HG03378 (cell line): ENCODE measurements at regions not wholly inside any gene's neighbourhood (a gene's known extent, or its start where the extent isn't known, plus 50 kb on each side); places are given as distances from the start of the nearest gene placed in this dataset.

Experiments
- ATAC-seq: cut with Tn5 transposase; IDR thresholded peaks from one replicate; pipeline ENCODE4 v1.9.1; 2021; ENCODE audit warnings: mild to moderate bottlenecking, moderate library complexity; ENCODE audit not compliant: unreplicated experiment

DNA sequence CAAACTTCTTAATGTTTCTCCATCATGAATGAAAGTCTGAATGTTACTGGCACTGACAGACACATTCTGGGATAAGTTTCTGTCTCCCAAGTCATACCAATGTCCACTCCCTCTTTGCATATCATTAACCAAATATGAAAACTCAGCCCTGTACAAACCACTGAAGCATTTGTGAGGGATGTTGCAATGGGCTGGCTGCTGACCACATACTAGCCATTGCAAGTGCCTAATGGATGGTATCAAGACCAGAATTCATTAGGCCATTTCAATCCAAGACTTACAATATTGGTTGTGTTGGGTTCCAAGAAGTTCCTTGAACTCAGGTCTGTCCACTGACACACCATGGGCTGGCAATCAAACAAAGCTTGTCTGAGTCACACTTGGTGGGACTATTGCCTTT lies 73.8 kb downstream of the CBLN2 start:
- ATAC-seq, result no peak

DNA sequence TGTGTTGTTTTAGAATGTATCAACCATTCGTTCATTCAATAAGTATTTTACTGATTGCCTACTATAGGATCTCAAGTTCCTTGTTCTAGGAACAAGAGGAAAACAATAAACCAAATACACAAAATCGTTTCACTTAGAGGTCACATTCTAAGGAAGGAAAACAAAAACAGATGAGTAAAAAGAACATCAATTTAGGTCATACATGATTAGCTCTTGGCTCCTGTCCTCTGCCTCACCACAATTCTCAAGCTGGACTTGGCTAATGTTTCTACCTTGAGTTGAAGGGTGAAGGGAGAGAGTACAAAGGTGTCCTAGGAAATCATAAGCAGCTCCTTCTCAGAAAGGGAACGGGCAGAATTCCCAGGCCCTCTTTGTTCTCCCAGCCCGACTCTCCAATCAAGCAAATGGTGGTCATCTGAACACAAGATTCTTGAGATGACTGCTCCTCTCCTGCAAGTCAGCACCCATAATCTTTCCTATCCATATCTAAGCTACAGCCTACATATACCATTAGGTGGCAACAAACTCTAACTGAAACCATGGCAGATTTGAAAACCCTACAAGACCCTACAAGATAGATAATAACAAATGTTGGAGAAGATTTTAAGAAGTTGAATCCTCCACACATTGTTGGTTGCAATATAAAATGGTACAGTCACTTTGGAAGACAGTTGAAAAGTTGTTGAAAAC lies 76.0 kb downstream of the CBLN2 start:
- ATAC-seq, result no peak

DNA sequence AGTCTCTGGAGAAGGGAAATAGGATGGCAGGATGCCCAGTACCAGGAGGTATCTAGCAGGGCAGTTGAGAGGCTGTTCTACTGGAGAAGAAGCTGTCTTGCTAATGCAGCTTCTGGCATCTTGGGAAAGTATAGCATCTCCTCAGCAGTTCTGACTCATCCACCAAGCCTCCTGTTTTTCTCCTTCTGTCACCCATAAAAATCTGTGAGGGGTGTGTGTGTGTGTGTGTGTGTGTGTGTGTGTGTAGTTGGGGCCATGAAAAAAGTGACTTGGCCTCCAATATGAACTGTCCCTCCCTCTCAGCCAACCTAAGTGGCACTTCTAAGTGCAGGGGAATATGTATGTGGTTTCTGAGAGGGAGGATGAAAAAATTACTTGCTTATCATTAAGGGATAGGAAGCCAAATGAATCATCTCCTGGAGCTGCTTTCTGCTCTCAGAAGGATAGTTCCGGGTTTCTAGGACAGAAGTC lies 83.9 kb downstream of the CBLN2 start:
- no peak for ATAC-seq

GRCh38 chr18:72458271-72458670 lies 85.9 kb downstream of the CBLN2 start:
- ATAC-seq, result no peak

DNA sequence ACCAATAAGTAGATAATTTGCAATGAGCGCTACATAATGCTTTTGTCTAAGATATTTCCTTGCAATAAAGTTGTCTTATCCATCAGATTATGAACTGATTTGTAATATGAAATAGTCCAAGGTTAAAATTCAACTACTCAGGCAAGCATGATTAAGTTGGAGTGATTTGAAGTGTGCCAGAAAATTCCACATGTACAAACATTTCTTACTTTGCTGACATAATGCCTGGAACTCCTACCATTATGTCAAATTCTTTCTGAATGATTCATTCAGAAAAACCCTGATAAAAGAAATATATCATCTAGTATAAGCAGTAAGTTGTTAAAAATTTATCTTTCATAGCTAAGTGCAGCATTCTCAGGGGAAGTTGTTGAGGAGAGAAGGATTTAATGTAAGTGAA lies 87.3 kb downstream of the CBLN2 start:
- no peak for ATAC-seq

- ATAC-seq, result no peak
Measured at GRCh38 chr18:72452328-72452727, 91.8 kb downstream of the CBLN2 start.

- no peak for ATAC-seq
Measured at GRCh38 chr18:72444798-72445155, 99.4 kb downstream of the CBLN2 start.

DNA sequence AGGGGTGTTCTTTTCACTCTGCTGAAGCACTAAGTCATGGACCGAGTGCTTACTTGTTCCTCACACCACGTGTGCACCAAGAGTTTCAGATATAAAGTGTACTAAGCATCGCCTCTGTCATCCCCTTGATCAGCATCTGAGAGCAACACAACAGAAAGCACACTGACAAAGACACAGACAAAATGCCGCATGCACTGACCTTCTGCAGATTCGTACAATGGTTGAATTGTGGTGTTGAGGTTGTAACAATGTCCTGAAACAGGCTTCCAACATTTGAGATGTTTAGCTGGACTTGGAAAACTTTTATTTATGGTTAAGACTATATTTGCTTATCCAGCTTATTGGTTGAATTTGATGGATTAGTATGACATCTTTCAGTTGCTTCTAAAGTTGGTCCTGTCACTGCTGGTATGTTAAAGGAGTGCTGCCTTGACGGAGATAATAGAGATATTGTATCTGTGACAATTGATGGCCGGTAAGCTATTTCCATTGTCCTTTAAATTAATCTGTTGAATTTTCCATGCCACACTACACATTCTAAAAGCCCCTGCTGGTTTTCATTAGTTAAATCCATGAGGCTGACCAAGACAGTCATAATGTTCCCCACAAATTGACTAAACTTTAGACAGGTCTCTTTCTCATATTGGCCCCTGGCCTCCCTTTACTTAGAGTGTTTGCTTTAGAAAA lies 99.9 kb downstream of the CBLN2 start:
- no peak for ATAC-seq

GRCh38 chr18:72436401-72436800 lies 107.7 kb downstream of the CBLN2 start:
- ATAC-seq, result no peak

GRCh38 chr18:72433756-72434155 lies 110.4 kb downstream of the CBLN2 start:
- no peak for ATAC-seq

- no peak for ATAC-seq
Measured at GRCh38 chr18:72427721-72428120, 116.4 kb downstream of the CBLN2 start.

DNA sequence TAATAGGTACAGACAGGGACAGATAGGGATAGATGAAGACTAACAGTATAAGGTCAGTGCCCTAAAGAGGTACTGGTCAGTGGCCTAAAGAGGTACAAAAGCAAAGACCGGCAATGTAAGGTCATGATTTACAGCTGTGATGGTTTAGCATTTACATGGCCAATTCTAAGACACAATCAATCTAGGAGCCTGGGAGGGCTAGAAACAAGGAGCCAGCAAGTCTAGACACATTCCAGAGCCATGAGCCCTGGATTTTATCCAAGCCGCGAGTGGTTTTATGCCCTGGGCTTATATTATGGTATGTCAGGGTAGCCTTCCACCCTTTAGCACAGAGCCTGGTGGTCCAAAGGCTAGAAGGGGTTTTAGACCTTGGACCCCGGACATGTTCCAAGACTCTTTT lies 124.2 kb downstream of the CBLN2 start:
- ATAC-seq, result no peak

DNA sequence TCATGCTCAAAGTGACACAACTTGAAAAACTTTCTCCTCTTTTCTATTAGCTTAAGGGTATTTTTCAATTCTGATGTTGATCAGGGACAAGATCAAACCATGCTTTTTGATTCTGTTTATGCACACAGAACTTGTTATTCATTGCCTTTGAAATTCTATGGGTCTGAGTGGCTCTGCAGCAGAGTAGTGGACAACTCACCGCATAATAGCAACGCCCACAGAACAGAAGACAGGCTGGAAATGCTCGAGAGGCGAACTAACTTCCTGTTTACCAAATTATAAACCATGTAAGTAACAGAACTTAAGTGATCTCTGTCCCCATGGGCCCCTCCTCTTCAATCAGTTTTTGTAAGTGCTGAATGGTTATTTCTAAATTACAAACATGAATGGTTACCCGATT lies 131.2 kb downstream of the CBLN2 start:
- ATAC-seq, result no peak

DNA sequence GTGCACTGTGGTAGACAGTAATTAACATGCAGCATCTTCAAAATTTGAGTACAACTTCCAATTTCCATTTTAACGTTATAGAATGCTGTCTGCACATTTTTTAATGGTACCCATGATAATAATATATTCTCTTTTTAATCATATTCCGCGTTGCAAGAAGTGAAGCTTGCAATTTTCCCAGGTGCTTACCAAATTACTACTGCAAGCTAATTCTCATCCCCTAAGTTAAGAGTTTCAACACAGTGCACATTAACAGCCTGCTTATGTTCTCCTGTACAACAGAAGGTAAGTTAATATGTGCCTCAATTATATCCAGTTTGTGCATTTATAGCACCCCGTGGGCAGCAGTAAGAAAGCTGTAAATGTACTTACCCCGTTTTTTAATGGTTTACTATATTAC lies 132.9 kb downstream of the CBLN2 start:
- no peak for ATAC-seq

- no peak for ATAC-seq
Measured at GRCh38 chr18:72410399-72410798, 133.7 kb downstream of the CBLN2 start.

DNA sequence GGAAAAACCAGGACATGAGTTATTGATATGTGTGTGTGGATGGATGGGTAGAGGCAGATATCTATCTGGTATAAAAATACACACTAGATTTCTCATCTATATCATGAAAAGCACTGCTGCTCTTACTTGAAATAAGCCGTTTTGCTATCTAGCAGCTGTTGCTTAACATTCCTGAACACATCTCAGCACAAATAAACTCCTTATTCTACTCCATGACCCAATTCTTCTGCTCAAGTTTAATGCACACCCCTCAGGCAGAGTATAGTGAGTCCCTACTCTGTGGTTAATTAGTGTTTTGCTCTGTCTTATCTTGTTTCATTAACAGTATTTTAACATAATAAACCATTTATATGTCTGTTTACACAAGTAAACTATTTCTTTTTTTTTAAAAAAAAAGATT lies 134.2 kb downstream of the CBLN2 start:
- no peak for ATAC-seq

DNA sequence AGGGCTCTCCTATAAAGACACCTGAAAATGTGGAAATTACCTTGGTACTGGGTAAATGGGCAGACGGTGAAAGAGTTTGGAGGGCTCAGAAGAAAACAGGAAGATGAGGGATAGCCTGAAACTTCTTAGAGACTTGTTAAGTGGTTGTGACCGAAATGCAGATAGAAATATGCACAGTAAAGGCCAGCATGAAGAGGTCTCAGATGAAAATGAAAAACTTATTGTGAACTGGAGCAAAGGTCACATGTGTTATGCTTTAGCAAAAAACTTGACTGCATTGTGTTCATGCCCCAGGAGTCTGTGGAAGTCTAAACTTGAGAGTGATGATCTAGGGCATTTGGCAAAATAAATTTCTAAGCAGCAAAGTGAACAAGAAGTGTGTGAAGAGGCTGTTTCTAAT lies 137.1 kb downstream of the CBLN2 start:
- no peak for ATAC-seq

DNA sequence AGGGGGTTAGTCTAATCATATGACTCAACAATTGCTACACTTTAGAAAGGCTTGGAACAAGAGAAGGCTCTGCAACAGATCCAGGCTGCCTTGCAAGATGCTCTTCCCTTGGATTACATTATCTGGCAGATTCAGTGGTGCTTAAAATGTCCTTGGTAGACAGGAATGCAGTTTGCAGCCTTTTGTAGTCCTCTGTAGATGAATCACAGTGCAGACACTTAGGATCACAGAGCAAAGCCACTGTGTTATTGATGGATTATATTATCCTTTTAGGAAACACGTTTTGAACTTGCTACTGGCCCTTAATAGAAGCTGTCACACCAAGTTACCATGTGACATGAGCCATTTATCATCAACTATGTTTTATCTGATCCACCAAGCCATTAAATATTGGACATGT lies 152.2 kb downstream of the CBLN2 start:
- ATAC-seq, result no peak

- no peak for ATAC-seq
Measured at GRCh38 chr18:72391427-72391826, 152.7 kb downstream of the CBLN2 start.

DNA sequence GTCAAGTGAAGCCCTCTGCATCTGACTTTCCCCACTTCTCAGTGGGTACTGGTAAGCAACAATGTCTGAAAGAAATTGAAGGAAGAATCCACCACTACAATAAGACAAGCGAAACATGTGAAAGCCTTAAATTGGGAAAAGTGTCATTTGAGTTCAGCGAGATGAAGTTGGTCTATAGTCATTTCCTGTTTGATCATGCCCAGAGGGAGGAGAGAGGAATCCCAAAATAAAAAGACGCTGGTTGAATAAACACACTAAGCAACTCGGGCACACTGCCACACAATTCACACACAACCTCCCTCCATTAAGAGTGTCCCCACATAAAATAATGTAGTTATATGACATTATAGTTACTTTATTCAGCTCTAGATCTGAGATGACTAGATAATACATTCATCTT lies 166.1 kb downstream of the CBLN2 start:
- ATAC-seq, result no peak

DNA sequence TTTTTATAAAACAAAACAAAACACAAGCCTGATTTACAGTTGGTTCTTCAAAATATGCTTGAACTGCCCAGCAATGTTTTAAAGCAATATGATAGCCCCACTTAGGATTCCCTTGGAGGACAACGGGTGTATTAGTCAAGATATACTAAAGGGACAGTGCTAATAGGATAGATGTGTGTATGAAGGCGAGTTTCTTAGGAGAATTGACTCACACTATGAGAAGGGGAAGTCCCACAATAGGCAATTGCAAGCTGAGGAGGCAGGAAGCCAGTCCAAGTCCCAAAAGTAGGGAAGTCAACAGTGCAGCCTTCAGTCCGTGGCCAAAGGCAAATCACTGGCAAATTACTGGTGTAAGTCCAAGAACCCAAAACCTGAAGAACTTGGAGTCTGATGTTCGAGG lies 167.9 kb downstream of the CBLN2 start:
- no peak for ATAC-seq

DNA sequence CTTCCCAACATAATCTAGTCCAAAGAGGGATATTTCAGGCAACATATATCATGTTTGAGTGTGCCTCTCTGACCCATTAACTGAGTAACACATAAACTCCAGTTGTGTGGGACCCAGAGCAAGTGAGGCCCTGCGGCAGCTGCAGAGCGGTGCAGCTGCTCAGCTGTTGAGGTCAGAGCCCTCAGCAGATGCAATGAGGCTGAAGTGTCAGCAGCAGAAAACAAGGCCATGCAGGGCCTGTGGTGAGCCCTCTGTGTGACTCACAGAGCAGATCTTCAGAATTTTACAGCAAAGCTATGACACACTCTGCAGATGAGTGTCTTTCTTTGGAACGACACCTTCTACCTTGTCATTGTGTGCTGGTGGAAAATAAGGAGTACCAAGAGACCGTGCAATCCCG lies 168.5 kb downstream of the CBLN2 start:
- ATAC-seq, result no peak

DNA sequence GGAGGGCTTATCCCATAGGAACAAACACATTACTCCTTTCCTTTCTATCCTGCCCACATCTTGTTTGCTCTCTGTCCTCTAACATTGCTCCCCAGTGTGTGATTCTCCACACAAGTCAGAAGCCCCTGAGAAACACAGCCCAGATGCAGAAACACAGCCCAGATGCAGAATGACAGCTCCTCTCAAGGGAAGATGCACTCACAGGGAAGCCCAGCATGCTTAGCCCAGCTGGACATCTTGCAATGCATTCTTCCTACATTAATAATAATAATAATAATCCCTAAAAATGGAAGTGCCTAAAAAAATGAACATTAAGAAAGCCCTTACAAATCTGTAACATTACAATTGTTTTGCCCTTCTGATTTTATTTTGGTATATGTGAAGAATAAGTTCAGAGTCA lies 172.1 kb downstream of the CBLN2 start:
- ATAC-seq, result no peak
